GM23338 (cell line): ENCODE measurements at regions not wholly inside any gene's neighbourhood (a gene's known extent, or its start where the extent isn't known, plus 50 kb on each side); places are given as distances from the start of the nearest gene placed in this dataset.

Experiments
- CREB1 ChIP-seq: fragments of 250-450 bp; sonication (Bioruptor Pico); IDR thresholded peaks from 2 replicates; pipeline ENCODE4 v1.5.0; 2020; ENCODE audit warnings: low read depth, mild to moderate bottlenecking, moderate library complexity
- EZH2 ChIP-seq: fragments of 200-600 bp; sonication (generic); IDR thresholded peaks from one replicate; pipeline ENCODE4 v1.8.0; 2017; ENCODE audit warnings: antibody characterized with exemption, mild to moderate bottlenecking, low read depth; ENCODE audit not compliant: unreplicated experiment
- JUNB ChIP-seq: IDR thresholded peaks from one replicate; pipeline ENCODE4 v1.6.1; 2016; ENCODE audit warnings: antibody characterized with exemption; ENCODE audit not compliant: unreplicated experiment
- POLR2AphosphoS5 ChIP-seq: IDR thresholded peaks from 2 replicates; pipeline ENCODE4 v1.6.1; 2016; ENCODE audit warnings: antibody characterized with exemption, low read depth
- STAT1 ChIP-seq: IDR thresholded peaks from one replicate; pipeline ENCODE4 v1.6.1; 2016; ENCODE audit warnings: antibody characterized with exemption; ENCODE audit not compliant: unreplicated experiment
- ZNF462 ChIP-seq: fragments of 250-450 bp; sonication (Bioruptor Pico); IDR thresholded peaks from 2 replicates; pipeline ENCODE4 v1.5.0; 2020; ENCODE audit warnings: mild to moderate bottlenecking, moderate library complexity
- TF ChIP-seq, protein P1 (sequence below), 2 experiments: fragments of 200-600 bp in 1 of 2; sonication (generic) in 1 of 2; conservative IDR thresholded peaks; 2 replicates each; pipeline versions ENCODE4 v1.5.1 to v1.6.1; 2016 to 2017; ENCODE audit warnings: antibody characterized with exemption in 2 of 2, low read depth in 2 of 2, mild to moderate bottlenecking in 2 of 2, moderate library complexity in 1 of 2
- TF ChIP-seq, protein P2 (sequence below): IDR thresholded peaks from one replicate; pipeline ENCODE4 v1.6.1; 2018; ENCODE audit warnings: antibody characterized with exemption; ENCODE audit not compliant: unreplicated experiment

DNA sequence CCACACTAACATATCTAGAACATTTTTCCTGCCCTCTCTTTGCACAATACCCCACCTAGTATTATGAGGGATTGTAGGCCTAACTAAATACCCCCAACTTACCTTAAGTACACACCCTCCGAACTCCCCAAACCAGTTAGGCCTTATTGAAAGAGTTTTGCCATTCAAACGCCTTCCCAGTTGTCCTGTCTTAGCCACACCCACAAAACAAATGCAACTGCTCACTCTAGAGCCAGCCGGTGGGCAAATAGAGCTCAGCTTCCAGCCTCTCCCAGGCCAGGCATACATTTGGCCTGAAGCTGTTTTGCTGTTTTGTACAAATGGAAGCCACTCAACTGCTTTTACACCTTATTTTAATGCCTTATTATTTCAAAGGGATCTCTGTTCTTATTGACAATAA, 224.2 kb upstream of the RUNX1 start:
- TF ChIP-seq, protein P1, sequence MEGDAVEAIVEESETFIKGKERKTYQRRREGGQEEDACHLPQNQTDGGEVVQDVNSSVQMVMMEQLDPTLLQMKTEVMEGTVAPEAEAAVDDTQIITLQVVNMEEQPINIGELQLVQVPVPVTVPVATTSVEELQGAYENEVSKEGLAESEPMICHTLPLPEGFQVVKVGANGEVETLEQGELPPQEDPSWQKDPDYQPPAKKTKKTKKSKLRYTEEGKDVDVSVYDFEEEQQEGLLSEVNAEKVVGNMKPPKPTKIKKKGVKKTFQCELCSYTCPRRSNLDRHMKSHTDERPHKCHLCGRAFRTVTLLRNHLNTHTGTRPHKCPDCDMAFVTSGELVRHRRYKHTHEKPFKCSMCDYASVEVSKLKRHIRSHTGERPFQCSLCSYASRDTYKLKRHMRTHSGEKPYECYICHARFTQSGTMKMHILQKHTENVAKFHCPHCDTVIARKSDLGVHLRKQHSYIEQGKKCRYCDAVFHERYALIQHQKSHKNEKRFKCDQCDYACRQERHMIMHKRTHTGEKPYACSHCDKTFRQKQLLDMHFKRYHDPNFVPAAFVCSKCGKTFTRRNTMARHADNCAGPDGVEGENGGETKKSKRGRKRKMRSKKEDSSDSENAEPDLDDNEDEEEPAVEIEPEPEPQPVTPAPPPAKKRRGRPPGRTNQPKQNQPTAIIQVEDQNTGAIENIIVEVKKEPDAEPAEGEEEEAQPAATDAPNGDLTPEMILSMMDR (conservative IDR thresholded peaks at IDR 0.05; ENCODE audit: low read depth in 2 of 2): no peak
- TF ChIP-seq STAT1 (no peak), CREB1 (CRISPR knock-in tag) (no peak), EZH2 (no peak), POLR2AphosphoS5 (no peak), JUNB (no peak), ZNF462 (CRISPR knock-in tag) (no peak)
- TF ChIP-seq, protein P2, sequence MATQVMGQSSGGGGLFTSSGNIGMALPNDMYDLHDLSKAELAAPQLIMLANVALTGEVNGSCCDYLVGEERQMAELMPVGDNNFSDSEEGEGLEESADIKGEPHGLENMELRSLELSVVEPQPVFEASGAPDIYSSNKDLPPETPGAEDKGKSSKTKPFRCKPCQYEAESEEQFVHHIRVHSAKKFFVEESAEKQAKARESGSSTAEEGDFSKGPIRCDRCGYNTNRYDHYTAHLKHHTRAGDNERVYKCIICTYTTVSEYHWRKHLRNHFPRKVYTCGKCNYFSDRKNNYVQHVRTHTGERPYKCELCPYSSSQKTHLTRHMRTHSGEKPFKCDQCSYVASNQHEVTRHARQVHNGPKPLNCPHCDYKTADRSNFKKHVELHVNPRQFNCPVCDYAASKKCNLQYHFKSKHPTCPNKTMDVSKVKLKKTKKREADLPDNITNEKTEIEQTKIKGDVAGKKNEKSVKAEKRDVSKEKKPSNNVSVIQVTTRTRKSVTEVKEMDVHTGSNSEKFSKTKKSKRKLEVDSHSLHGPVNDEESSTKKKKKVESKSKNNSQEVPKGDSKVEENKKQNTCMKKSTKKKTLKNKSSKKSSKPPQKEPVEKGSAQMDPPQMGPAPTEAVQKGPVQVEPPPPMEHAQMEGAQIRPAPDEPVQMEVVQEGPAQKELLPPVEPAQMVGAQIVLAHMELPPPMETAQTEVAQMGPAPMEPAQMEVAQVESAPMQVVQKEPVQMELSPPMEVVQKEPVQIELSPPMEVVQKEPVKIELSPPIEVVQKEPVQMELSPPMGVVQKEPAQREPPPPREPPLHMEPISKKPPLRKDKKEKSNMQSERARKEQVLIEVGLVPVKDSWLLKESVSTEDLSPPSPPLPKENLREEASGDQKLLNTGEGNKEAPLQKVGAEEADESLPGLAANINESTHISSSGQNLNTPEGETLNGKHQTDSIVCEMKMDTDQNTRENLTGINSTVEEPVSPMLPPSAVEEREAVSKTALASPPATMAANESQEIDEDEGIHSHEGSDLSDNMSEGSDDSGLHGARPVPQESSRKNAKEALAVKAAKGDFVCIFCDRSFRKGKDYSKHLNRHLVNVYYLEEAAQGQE: no peak
